SK-N-SH treated with all-trans-retinoic acid at 6 μM for 48 hours (cell line): ENCODE measurements at regions not wholly inside any gene's neighbourhood (a gene's known extent, or its start where the extent isn't known, plus 50 kb on each side); places are given as distances from the start of the nearest gene placed in this dataset.

Experiments
- ARNTL ChIP-seq: fragments of 450-650 bp; formaldehyde crosslinking; IDR thresholded peaks from 2 replicates; pipeline ENCODE4 v1.5.0; 2020; ENCODE audit warnings: low read depth, mild to moderate bottlenecking, moderate library complexity, borderline replicate concordance
- OSR1 ChIP-seq: fragments of 250-450 bp; sonication (Bioruptor Pico); IDR thresholded peaks from 2 replicates; pipeline ENCODE4 v1.8.0; 2022; ENCODE audit warnings: moderate library complexity, mild to moderate bottlenecking, inconsistent platforms
- RARB ChIP-seq: fragments of 250-450 bp; sonication (Bioruptor Pico); IDR thresholded peaks from 2 replicates; pipeline ENCODE4 v1.8.0; 2021; ENCODE audit warnings: mild to moderate bottlenecking, moderate library complexity
- TCF4 ChIP-seq: fragments of 250-450 bp; sonication (Bioruptor Pico); IDR thresholded peaks from 2 replicates; pipeline ENCODE4 v1.8.0; 2021; ENCODE audit warnings: mild to moderate bottlenecking, moderate library complexity, borderline replicate concordance
- ZNF70 ChIP-seq: fragments of 450-650 bp; formaldehyde crosslinking; IDR thresholded peaks from 2 replicates; pipeline ENCODE4 v1.5.0; 2020; ENCODE audit warnings: mild to moderate bottlenecking, moderate library complexity
- ZNF8 ChIP-seq: fragments of 450-650 bp; formaldehyde crosslinking; IDR thresholded peaks from 2 replicates; pipeline ENCODE4 v1.5.0; 2020; ENCODE audit warnings: mild to moderate bottlenecking, moderate library complexity
- TF ChIP-seq, protein P1 (sequence below): fragments of 250-450 bp; sonication (Bioruptor Pico); IDR thresholded peaks from 2 replicates; pipeline ENCODE4 v1.8.0; 2020; ENCODE audit warnings: mild to moderate bottlenecking, moderate library complexity, borderline replicate concordance
- TF ChIP-seq, protein P2 (sequence below): fragments of 250-450 bp; sonication (Bioruptor Pico); IDR thresholded peaks from 2 replicates; pipeline ENCODE4 v1.5.1; 2020; ENCODE audit warnings: low read depth, mild to moderate bottlenecking, moderate library complexity
- TF ChIP-seq, protein P3 (sequence below): fragments of 250-450 bp; sonication (Bioruptor Pico); IDR thresholded peaks from 2 replicates; pipeline ENCODE4 v1.5.0; 2020; ENCODE audit warnings: mild to moderate bottlenecking, moderate library complexity

DNA sequence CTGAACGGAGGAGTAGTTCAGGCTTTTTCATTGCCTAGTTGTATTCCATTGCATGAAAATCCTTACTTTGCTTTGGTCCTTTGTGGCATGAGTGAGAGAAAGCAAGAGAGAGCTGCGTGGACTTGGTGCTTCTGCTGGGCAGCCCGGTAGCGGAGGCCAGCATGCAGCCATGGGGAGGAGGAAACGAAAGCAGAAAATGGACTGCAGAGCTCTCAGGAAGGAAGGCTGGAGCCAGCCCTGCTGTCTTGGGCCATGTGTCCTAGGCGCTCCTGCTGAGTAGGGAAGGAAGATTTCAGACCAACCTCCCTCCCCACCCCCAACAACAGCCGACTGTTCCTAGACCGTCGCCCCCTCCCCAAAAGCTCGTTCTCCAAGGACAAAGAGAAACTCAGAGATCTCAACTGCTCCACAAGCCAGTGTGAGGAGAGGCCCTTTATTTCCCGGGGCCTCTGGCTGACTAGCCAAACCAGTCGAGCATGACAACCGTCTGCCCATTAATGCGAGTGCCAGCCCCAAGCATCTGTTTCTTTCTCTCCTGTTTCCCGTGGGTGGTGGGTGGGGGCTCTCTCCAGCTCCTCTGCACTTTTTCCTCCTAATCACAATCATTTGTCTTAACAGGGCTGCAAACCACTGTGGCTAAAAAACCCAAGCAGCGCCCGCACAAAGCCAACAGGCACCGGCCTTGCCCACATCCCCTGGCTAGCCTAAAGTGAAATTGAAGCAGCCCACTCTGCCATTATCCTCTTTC lies 66.8 kb upstream of the FZD7 start:
- no peak for TF ChIP-seq RARB (CRISPR knock-in tag)
- no peak for TF ChIP-seq ARNTL
- TF ChIP-seq, protein P1, sequence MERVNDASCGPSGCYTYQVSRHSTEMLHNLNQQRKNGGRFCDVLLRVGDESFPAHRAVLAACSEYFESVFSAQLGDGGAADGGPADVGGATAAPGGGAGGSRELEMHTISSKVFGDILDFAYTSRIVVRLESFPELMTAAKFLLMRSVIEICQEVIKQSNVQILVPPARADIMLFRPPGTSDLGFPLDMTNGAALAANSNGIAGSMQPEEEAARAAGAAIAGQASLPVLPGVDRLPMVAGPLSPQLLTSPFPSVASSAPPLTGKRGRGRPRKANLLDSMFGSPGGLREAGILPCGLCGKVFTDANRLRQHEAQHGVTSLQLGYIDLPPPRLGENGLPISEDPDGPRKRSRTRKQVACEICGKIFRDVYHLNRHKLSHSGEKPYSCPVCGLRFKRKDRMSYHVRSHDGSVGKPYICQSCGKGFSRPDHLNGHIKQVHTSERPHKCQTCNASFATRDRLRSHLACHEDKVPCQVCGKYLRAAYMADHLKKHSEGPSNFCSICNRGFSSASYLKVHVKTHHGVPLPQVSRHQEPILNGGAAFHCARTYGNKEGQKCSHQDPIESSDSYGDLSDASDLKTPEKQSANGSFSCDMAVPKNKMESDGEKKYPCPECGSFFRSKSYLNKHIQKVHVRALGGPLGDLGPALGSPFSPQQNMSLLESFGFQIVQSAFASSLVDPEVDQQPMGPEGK (CRISPR knock-in tag): no peak
- TF ChIP-seq TCF4 (CRISPR knock-in tag): no peak
- no peak for TF ChIP-seq ZNF8 (CRISPR knock-in tag)
- no peak for TF ChIP-seq ZNF70 (CRISPR knock-in tag)
- no peak for TF ChIP-seq OSR1 (CRISPR knock-in tag)
- TF ChIP-seq, protein P2, sequence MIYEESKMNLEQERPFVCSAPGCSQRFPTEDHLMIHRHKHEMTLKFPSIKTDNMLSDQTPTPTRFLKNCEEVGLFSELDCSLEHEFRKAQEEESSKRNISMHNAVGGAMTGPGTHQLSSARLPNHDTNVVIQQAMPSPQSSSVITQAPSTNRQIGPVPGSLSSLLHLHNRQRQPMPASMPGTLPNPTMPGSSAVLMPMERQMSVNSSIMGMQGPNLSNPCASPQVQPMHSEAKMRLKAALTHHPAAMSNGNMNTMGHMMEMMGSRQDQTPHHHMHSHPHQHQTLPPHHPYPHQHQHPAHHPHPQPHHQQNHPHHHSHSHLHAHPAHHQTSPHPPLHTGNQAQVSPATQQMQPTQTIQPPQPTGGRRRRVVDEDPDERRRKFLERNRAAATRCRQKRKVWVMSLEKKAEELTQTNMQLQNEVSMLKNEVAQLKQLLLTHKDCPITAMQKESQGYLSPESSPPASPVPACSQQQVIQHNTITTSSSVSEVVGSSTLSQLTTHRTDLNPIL: no peak
- TF ChIP-seq, protein P3, sequence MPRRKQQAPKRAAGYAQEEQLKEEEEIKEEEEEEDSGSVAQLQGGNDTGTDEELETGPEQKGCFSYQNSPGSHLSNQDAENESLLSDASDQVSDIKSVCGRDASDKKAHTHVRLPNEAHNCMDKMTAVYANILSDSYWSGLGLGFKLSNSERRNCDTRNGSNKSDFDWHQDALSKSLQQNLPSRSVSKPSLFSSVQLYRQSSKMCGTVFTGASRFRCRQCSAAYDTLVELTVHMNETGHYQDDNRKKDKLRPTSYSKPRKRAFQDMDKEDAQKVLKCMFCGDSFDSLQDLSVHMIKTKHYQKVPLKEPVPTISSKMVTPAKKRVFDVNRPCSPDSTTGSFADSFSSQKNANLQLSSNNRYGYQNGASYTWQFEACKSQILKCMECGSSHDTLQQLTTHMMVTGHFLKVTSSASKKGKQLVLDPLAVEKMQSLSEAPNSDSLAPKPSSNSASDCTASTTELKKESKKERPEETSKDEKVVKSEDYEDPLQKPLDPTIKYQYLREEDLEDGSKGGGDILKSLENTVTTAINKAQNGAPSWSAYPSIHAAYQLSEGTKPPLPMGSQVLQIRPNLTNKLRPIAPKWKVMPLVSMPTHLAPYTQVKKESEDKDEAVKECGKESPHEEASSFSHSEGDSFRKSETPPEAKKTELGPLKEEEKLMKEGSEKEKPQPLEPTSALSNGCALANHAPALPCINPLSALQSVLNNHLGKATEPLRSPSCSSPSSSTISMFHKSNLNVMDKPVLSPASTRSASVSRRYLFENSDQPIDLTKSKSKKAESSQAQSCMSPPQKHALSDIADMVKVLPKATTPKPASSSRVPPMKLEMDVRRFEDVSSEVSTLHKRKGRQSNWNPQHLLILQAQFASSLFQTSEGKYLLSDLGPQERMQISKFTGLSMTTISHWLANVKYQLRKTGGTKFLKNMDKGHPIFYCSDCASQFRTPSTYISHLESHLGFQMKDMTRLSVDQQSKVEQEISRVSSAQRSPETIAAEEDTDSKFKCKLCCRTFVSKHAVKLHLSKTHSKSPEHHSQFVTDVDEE (CRISPR knock-in tag): no peak
